DMS153 (cell line): ENCODE measurements at regions not wholly inside any gene's neighbourhood (a gene's known extent, or its start where the extent isn't known, plus 50 kb on each side); places are given as distances from the start of the nearest gene placed in this dataset.

ENCODE experiments used
- DNase-seq: peaks from one replicate; lab custom pipeline; 2025; lab: John Stamatoyannopoulos, UW

GRCh38 chr16:51773071-51773890, 622.2 kb upstream of the SALL1 start:
- DNase-seq = no peak

GRCh38 chr16:51766739-51767138, 615.7 kb upstream of the SALL1 start:
- no peak for DNase-seq

GRCh38 chr16:51763072-51763661, 612.1 kb upstream of the SALL1 start:
- DNase-seq = peak; percentile 13

- DNase-seq = peak; percentile 17
Measured at GRCh38 chr16:51762081-51762996, 611.3 kb upstream of the SALL1 start.

- no peak for DNase-seq
Measured at GRCh38 chr16:51761001-51761400, 609.9 kb upstream of the SALL1 start.

- no peak for DNase-seq
Measured at GRCh38 chr16:51759999-51760398, 608.9 kb upstream of the SALL1 start.

GRCh38 chr16:51759329-51759728, 608.3 kb upstream of the SALL1 start:
- no peak for DNase-seq

GRCh38 chr16:51757921-51758479, 606.9 kb upstream of the SALL1 start:
- no peak for DNase-seq

GRCh38 chr16:51757505-51757904, 606.4 kb upstream of the SALL1 start:
- no peak for DNase-seq

GRCh38 chr16:51757124-51757470, 606.0 kb upstream of the SALL1 start:
- no peak for DNase-seq

GRCh38 chr16:51756447-51757123, 605.5 kb upstream of the SALL1 start:
- DNase-seq = peak; percentile 5

- no peak for DNase-seq
Measured at GRCh38 chr16:51755577-51756355, 604.7 kb upstream of the SALL1 start.

GRCh38 chr16:51755039-51755501, 604.0 kb upstream of the SALL1 start:
- no peak for DNase-seq

GRCh38 chr16:51753467-51754127, 602.5 kb upstream of the SALL1 start:
- no peak for DNase-seq

- DNase-seq = no peak
Measured at GRCh38 chr16:51752438-51752995, 601.4 kb upstream of the SALL1 start.

- DNase-seq = no peak
Measured at GRCh38 chr16:51747329-51747728, 596.3 kb upstream of the SALL1 start.

- DNase-seq = no peak
Measured at GRCh38 chr16:51734220-51734619, 583.1 kb upstream of the SALL1 start.

- no peak for DNase-seq
Measured at GRCh38 chr16:51733181-51733580, 582.1 kb upstream of the SALL1 start.

GRCh38 chr16:51731160-51731559, 580.1 kb upstream of the SALL1 start:
- no peak for DNase-seq
